ENCODE measurements at regions not wholly inside any gene's neighbourhood (a gene's known extent, or its start where the extent isn't known, plus 50 kb on each side); places are given as distances from the start of the nearest gene placed in this dataset.

- H3K27me3 Mint-ChIP-seq (ENCODE audit: insufficient read depth, unreplicated experiment): no peaks in the 10 kb centered on the region
- H3K9me3 Mint-ChIP-seq (ENCODE audit: unreplicated experiment): peaks cover 59% of the 10 kb centered on the region
- DNase-seq (ENCODE audit: unreplicated experiment): no peak
- H3K4me1 Mint-ChIP-seq (ENCODE audit: insufficient read depth, unreplicated experiment): no peaks in the 10 kb centered on the region
- ChIA-PET CTCF (no interaction called here), POLR2A (no interaction called here)
- BruUV-seq (replicated peaks): no TSS peak
- no peak overlapping the region for H3K27ac Mint-ChIP-seq (ENCODE audit: low read depth, unreplicated experiment)
- intact Hi-C loops (cut with micrococcal nuclease): no loop called here
- TF ChIP-seq CTCF (IDR thresholded peaks at IDR 0.05; ENCODE audit: unreplicated experiment): no peak
- H3K4me3 Mint-ChIP-seq (ENCODE audit: unreplicated experiment): no peak overlapping the region
- no peaks in the 10 kb centered on the region for H3K36me3 Mint-ChIP-seq (ENCODE audit: insufficient read depth, unreplicated experiment)
These were observed 254.4 kb upstream of the CCL2 start for GRCh38 chr17:34000639-34001038.

DNA sequence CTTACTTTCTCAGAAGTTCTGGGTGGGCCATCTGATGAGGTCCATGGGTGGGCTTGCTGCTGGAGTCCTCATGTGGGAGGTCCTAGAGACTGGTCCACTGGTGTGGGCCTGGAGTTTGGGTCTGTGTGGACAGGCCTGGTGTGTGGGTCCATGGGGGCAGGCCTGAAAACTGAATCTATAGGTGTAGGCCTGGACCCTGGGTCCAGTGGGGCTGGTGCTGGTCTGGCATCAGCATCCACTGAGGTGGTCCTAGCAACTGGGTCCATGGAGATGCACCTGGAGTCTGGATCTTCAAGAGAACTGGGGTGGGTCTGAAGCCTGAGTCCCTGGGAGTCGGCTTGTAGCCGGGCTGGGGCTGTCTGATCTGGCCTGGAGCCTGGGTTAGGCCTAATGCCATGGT lies 253.8 kb upstream of the CCL2 start:
- BruUV-seq (replicated peaks): no TSS peak
- Mint-ChIP-seq H3K27me3 (ENCODE audit: insufficient read depth, unreplicated experiment) (no peaks in the 10 kb centered on the region), H3K36me3 (ENCODE audit: insufficient read depth, unreplicated experiment) (no peaks in the 10 kb centered on the region)

DNA sequence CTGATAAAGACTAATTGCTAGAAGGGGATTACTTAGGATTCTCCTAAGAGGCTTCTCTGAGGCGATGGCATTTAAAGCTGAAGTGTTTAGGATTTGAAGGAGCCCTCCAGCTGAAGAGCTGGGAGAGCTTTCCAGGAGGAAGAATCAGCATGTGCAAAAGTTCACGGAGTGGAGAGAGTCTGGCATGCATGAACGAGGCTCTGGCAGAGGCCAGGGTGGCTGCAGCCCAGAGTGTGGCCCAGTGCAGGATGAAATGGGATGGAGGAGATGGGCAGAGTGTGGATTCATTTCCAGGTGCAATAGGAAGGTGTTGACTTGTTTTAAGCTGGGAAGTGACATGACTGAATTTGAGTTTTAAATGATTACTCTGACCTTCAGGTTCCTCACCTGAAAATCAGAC lies 249.0 kb upstream of the CCL2 start:
- POLR2A ChIA-PET: no interaction called here
- Mint-ChIP-seq H3K36me3 (ENCODE audit: insufficient read depth, unreplicated experiment) (no peaks in the 10 kb centered on the region), H3K4me3 (ENCODE audit: unreplicated experiment) (no peak overlapping the region), H3K27me3 (ENCODE audit: insufficient read depth, unreplicated experiment) (no peaks in the 10 kb centered on the region), H3K4me1 (ENCODE audit: insufficient read depth, unreplicated experiment) (no peaks in the 10 kb centered on the region), H3K27ac (ENCODE audit: low read depth, unreplicated experiment) (no peak overlapping the region), H3K9me3 (ENCODE audit: unreplicated experiment) (peaks cover 37% of the 10 kb centered on the region)
- DNase-seq (ENCODE audit: unreplicated experiment): no peak
- BruUV-seq (replicated peaks): no TSS peak
- TF ChIP-seq CTCF (IDR thresholded peaks at IDR 0.05; ENCODE audit: unreplicated experiment): no peak
- intact Hi-C loops (cut with micrococcal nuclease): no loop called here
- CTCF ChIA-PET: interaction anchor here (0.5 kb wide), 1 partner anchor 1296 kb away, joined by 3 read pairs; no protein-coding TSS in a partner anchor

More for the DNA sequence above, 253.8 kb upstream of the CCL2 start:
- Mint-ChIP-seq H3K9me3 (ENCODE audit: unreplicated experiment) (peaks cover 65% of the 10 kb centered on the region), H3K4me1 (ENCODE audit: insufficient read depth, unreplicated experiment) (no peaks in the 10 kb centered on the region), H3K27ac (ENCODE audit: low read depth, unreplicated experiment) (no peak overlapping the region), H3K4me3 (ENCODE audit: unreplicated experiment) (no peak overlapping the region)
- CTCF ChIA-PET: no interaction called here
- no peak for TF ChIP-seq CTCF (IDR thresholded peaks at IDR 0.05; ENCODE audit: unreplicated experiment)
- no peak for DNase-seq (ENCODE audit: unreplicated experiment)
- POLR2A ChIA-PET: no interaction called here
- intact Hi-C loops (cut with micrococcal nuclease): no loop called here

- BruUV-seq (replicated peaks): no TSS peak
- intact Hi-C loops (cut with micrococcal nuclease): no loop called here
- no peak overlapping the region for H3K27ac Mint-ChIP-seq (ENCODE audit: low read depth, unreplicated experiment)
- H3K9me3 Mint-ChIP-seq (ENCODE audit: unreplicated experiment): peaks cover 42% of the 10 kb centered on the region
- DNase-seq (ENCODE audit: unreplicated experiment): no peak
- no peak overlapping the region for H3K4me3 Mint-ChIP-seq (ENCODE audit: unreplicated experiment)
- no peaks in the 10 kb centered on the region for H3K36me3 Mint-ChIP-seq (ENCODE audit: insufficient read depth, unreplicated experiment)
- ChIA-PET POLR2A (no interaction called here), CTCF (no interaction called here)
- H3K27me3 Mint-ChIP-seq (ENCODE audit: insufficient read depth, unreplicated experiment): no peaks in the 10 kb centered on the region
- no peaks in the 10 kb centered on the region for H3K4me1 Mint-ChIP-seq (ENCODE audit: insufficient read depth, unreplicated experiment)
- TF ChIP-seq CTCF (IDR thresholded peaks at IDR 0.05; ENCODE audit: unreplicated experiment): no peak
These were observed 247.0 kb upstream of the CCL2 start for GRCh38 chr17:34008125-34008524.

All from MCF 10A (cell line).